BLaER1 treated with 17β-estradiol and CSF1 and Interleukin-3, amounts not matched to agents 10 nM and 100 nM (cell line): ENCODE measurements at regions not wholly inside any gene's neighbourhood (a gene's known extent, or its start where the extent isn't known, plus 50 kb on each side); places are given as distances from the start of the nearest gene placed in this dataset.

Experiments used
- H3K27ac ChIP-seq, 11 experiments: shearing (Covaris generic); formaldehyde crosslinking; 2 replicates each; pipeline ENCODE4 v1.8.1; 2022
- H3K27me3 ChIP-seq, 11 experiments: shearing (Covaris generic); formaldehyde crosslinking; 2 replicates each; pipeline ENCODE4 v1.8.1; 2022
- H3K36me3 ChIP-seq, 11 experiments: shearing (Covaris generic); formaldehyde crosslinking; 2 replicates each; pipeline ENCODE4 v1.8.1; 2022
- H3K4me1 ChIP-seq, 10 experiments: shearing (Covaris generic); formaldehyde crosslinking; 2 replicates each; pipeline ENCODE4 v1.8.1; 2022
- H3K4me2 ChIP-seq, 11 experiments: shearing (Covaris generic); formaldehyde crosslinking; 2 replicates each; pipeline ENCODE4 v1.8.1; 2022
- H3K4me3 ChIP-seq, 10 experiments: shearing (Covaris generic); formaldehyde crosslinking; 2 replicates each; pipeline ENCODE4 v1.8.1; 2022
- H3K9ac ChIP-seq, 11 experiments: shearing (Covaris generic); formaldehyde crosslinking; 2 replicates each; pipeline ENCODE4 v1.8.1; 2022
- H3K9me3 ChIP-seq, 11 experiments: shearing (Covaris generic); formaldehyde crosslinking; replicated peaks in 1 of 11; 2 replicates each; pipeline ENCODE4 v1.8.1; 2022
- H4K20me1 ChIP-seq, 11 experiments: shearing (Covaris generic); formaldehyde crosslinking; 2 replicates each; pipeline ENCODE4 v1.8.1; 2022
- Cebpa-rat ChIP-seq, 11 experiments: shearing (Covaris generic); IDR thresholded peaks; 2 replicates each; pipeline ENCODE4 v1.8.1; 2022

- Histone ChIP-seq H3K36me3 (no peaks in the 10 kb centered on the region), H3K4me1 (no peaks in the 10 kb centered on the region)
These were observed 1001.5 kb upstream of the EEF2KMT start for GRCh38 chr16:6099102-6099501.

GRCh38 chr16:6096931-6097670, 999.5 kb upstream of the EEF2KMT start:
- no peak overlapping the region for H3K4me3 ChIP-seq
- H3K4me2 ChIP-seq, result no peak overlapping the region
- H3K36me3 ChIP-seq, result no peaks in the 10 kb centered on the region
- no peaks in the 10 kb centered on the region for H3K27me3 ChIP-seq
- H3K4me1 ChIP-seq, result no peaks in the 10 kb centered on the region
- H3K9me3 ChIP-seq, result peaks cover 0 to 14% (median 6%) of the 10 kb centered on the region in 11 experiments; a peak in 10 of 22 replicates
- H4K20me1 ChIP-seq, result no peaks in the 10 kb centered on the region
- H3K9ac ChIP-seq, result no peak overlapping the region
- no peak for TF ChIP-seq Cebpa-rat (IDR thresholded peaks at IDR 0.05)
- no peak overlapping the region for H3K27ac ChIP-seq

More at GRCh38 chr16:6099102-6099501, 1001.5 kb upstream of the EEF2KMT start:
- Histone ChIP-seq H3K4me2 (no peak overlapping the region), H3K27me3 (no peaks in the 10 kb centered on the region), H3K4me3 (no peak overlapping the region), H4K20me1 (no peaks in the 10 kb centered on the region), H3K27ac (no peak overlapping the region), H3K9ac (no peak overlapping the region), H3K9me3 (peaks cover 0 to 8% (median 0%) of the 10 kb centered on the region in 11 experiments; a peak in 1 of 22 replicates)
- no peak for TF ChIP-seq Cebpa-rat (IDR thresholded peaks at IDR 0.05)

- H3K27ac ChIP-seq, result no peak overlapping the region
- no peaks in the 10 kb centered on the region for H3K4me1 ChIP-seq
- no peaks in the 10 kb centered on the region for H3K36me3 ChIP-seq
- H3K9ac ChIP-seq, result no peak overlapping the region
- no peak for TF ChIP-seq Cebpa-rat (IDR thresholded peaks at IDR 0.05)
- H4K20me1 ChIP-seq, result no peaks in the 10 kb centered on the region
- H3K4me2 ChIP-seq, result no peak overlapping the region
- no peak overlapping the region for H3K4me3 ChIP-seq
- peaks cover 0 to 15% (median 7%) of the 10 kb centered on the region in 11 experiments; a peak in 10 of 22 replicates for H3K9me3 ChIP-seq
- no peaks in the 10 kb centered on the region for H3K27me3 ChIP-seq
These were observed 997.8 kb upstream of the EEF2KMT start for GRCh38 chr16:6095414-6095813.

- no peak overlapping the region for H3K4me2 ChIP-seq
- TF ChIP-seq Cebpa-rat (IDR thresholded peaks at IDR 0.05), result no peak
- H3K4me3 ChIP-seq, result no peak overlapping the region
- H3K27ac ChIP-seq, result no peak overlapping the region
- H3K27me3 ChIP-seq, result no peaks in the 10 kb centered on the region
- no peaks in the 10 kb centered on the region for H3K36me3 ChIP-seq
- H3K9ac ChIP-seq, result no peak overlapping the region
- H4K20me1 ChIP-seq, result no peaks in the 10 kb centered on the region
- H3K9me3 ChIP-seq, result peaks cover 0 to 15% (median 7%) of the 10 kb centered on the region in 11 experiments; a peak in 10 of 22 replicates
- no peaks in the 10 kb centered on the region for H3K4me1 ChIP-seq
These were observed 993.4 kb upstream of the EEF2KMT start for GRCh38 chr16:6091021-6091420.

GRCh38 chr16:6081320-6081976, 983.9 kb upstream of the EEF2KMT start:
- no peaks in the 10 kb centered on the region for H4K20me1 ChIP-seq
- H3K9me3 ChIP-seq, result no peaks in the 10 kb centered on the region
- H3K4me1 ChIP-seq, result no peaks in the 10 kb centered on the region
- no peaks in the 10 kb centered on the region for H3K27me3 ChIP-seq
- no peak overlapping the region for H3K27ac ChIP-seq
- no peak overlapping the region for H3K9ac ChIP-seq
- TF ChIP-seq Cebpa-rat (IDR thresholded peaks at IDR 0.05), result no peak
- H3K36me3 ChIP-seq, result no peaks in the 10 kb centered on the region
- no peak overlapping the region for H3K4me3 ChIP-seq
- H3K4me2 ChIP-seq, result no peak overlapping the region

DNA sequence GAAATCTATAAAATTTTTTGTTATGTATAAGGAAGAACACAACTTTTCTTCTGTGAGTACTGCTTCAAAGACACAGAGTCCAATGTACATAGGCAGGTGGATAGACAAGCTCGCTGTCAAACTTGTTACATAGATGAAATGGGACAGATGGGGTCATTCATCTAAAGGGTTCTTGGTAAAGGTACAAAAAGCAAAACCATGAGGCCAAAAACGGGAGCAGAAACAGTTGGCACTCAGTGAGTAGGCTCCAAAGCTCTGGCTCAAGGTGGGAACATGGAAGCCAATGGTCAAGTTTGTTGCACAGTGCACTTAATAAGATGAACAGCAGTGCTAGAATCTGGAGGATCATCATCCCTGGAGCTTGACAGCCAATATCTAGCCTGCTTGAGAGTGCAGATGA, 979.0 kb upstream of the EEF2KMT start:
- Histone ChIP-seq H4K20me1 (no peaks in the 10 kb centered on the region), H3K9ac (no peak overlapping the region), H3K4me2 (no peak overlapping the region), H3K36me3 (no peaks in the 10 kb centered on the region), H3K4me1 (no peaks in the 10 kb centered on the region), H3K27me3 (no peaks in the 10 kb centered on the region), H3K4me3 (no peak overlapping the region), H3K27ac (no peak overlapping the region), H3K9me3 (peaks cover 4 to 8% (median 6%) of the 10 kb centered on the region in 11 experiments; a peak in 13 of 22 replicates)
- TF ChIP-seq Cebpa-rat (IDR thresholded peaks at IDR 0.05), result no peak

- H3K27me3 ChIP-seq, result no peaks in the 10 kb centered on the region
- peaks cover 4 to 9% (median 7%) of the 10 kb centered on the region in 11 experiments; a peak in 13 of 22 replicates for H3K9me3 ChIP-seq
- H3K4me3 ChIP-seq, result no peak overlapping the region
These were observed 970.5 kb upstream of the EEF2KMT start for GRCh38 chr16:6068063-6068462.

GRCh38 chr16:6066652-6067051, 969.1 kb upstream of the EEF2KMT start:
- H4K20me1 ChIP-seq, result no peaks in the 10 kb centered on the region
- no peak overlapping the region for H3K4me3 ChIP-seq
- no peak overlapping the region for H3K4me2 ChIP-seq
- H3K36me3 ChIP-seq, result no peaks in the 10 kb centered on the region
- H3K4me1 ChIP-seq, result no peaks in the 10 kb centered on the region
- no peak for TF ChIP-seq Cebpa-rat (IDR thresholded peaks at IDR 0.05)
- H3K27me3 ChIP-seq, result no peaks in the 10 kb centered on the region
- no peak overlapping the region for H3K9ac ChIP-seq
- H3K9me3 ChIP-seq, result peaks cover 0 to 1% (median under 1%) of the 10 kb centered on the region in 11 experiments; a peak in 5 of 22 replicates
- H3K27ac ChIP-seq, result no peak overlapping the region

More at GRCh38 chr16:6068063-6068462, 970.5 kb upstream of the EEF2KMT start:
- no peak overlapping the region for H3K4me2 ChIP-seq
- no peaks in the 10 kb centered on the region for H3K36me3 ChIP-seq
- no peak overlapping the region for H3K9ac ChIP-seq
- no peaks in the 10 kb centered on the region for H4K20me1 ChIP-seq
- no peak for TF ChIP-seq Cebpa-rat (IDR thresholded peaks at IDR 0.05)
- H3K27ac ChIP-seq, result no peak overlapping the region
- H3K4me1 ChIP-seq, result no peaks in the 10 kb centered on the region

DNA sequence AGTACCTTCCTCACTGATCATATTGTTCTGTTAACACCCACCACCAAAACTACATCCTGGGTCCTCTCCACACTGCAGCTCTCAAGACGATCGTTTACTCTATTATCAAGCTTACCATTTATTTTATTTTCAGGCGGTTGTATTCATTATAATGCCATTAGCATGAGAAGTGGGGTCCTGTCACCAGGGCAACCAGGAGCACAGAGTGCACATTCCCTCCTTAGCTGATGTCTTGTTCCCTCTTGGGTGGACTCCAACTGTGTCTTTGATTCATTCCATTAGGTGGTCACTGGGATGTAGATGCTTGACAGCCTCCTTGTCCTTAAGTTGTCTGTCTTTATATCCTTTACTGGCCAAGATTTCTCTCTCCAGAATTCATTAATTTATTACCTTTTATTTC, 965.9 kb upstream of the EEF2KMT start:
- H3K36me3 ChIP-seq, result no peaks in the 10 kb centered on the region
- no peak overlapping the region for H3K9ac ChIP-seq
- peaks cover 0 to 5% (median 0%) of the 10 kb centered on the region in 10 experiments; a peak in 2 of 20 replicates for H3K4me1 ChIP-seq
- H3K4me2 ChIP-seq, result no peak overlapping the region
- H3K4me3 ChIP-seq, result no peak overlapping the region
- no peaks in the 10 kb centered on the region for H4K20me1 ChIP-seq
- no peaks in the 10 kb centered on the region for H3K9me3 ChIP-seq
- no peak overlapping the region for H3K27ac ChIP-seq
- no peaks in the 10 kb centered on the region for H3K27me3 ChIP-seq
- TF ChIP-seq Cebpa-rat (IDR thresholded peaks at IDR 0.05), result no peak
